Right atrium auricular region (tissue), 2 donors: ENCODE measurements at regions not wholly inside any gene's neighbourhood (a gene's known extent, or its start where the extent isn't known, plus 50 kb on each side); places are given as distances from the start of the nearest gene placed in this dataset.
A peak's percentile ranks its signal among the peaks of the same experiment; 100 is the strongest.
"Not testable (repeated sequence)": the region's sequence is repeated elsewhere in the genome, so short reads cannot be mapped to it uniquely, and the experiment has no call there.

ENCODE experiments used
- DNase-seq: peaks from one replicate; pipeline ENCODE4 v3.0.0-alpha.2; 2019; ENCODE audit warnings: low spot score
- H3K27ac ChIP-seq, 2 donors: fragments of 200-600 bp; sonication (generic); 1 replicate in 1 of 2; 2 replicates in 1 of 2; pipeline ENCODE4 v1.5.1; 2016 to 2019
- H3K27me3 ChIP-seq, 2 donors: fragments of 200-600 bp; sonication (generic); one replicate each; pipeline versions ENCODE4 v1.5.1 to v1.6.0; 2017 to 2019
- H3K36me3 ChIP-seq: fragments of 200-600 bp; sonication (generic); one replicate; pipeline ENCODE4 v1.5.1; 2016
- H3K4me1 ChIP-seq, 2 donors: fragments of 200-600 bp; sonication (generic); one replicate each; pipeline versions ENCODE4 v1.5.1 to v1.6.0; 2017 to 2019
- H3K4me3 ChIP-seq, 2 donors: fragments of 200-600 bp; sonication (generic); 1 replicate in 1 of 2; 2 replicates in 1 of 2; pipeline ENCODE4 v1.5.1; 2017 to 2019; ENCODE audit warnings: mild to moderate bottlenecking in 1 of 2, moderate library complexity in 1 of 2
- H3K9me3 ChIP-seq, 2 donors: fragments of 200-600 bp; sonication (generic); one replicate each; pipeline ENCODE4 v1.5.1; 2019
- TF ChIP-seq, protein P1 (sequence below), 2 donors: fragments of 200-600 bp; sonication (generic); IDR thresholded peaks; one replicate each; pipeline ENCODE4 v1.5.1; 2019; ENCODE audit warnings: antibody characterized with exemption in 2 of 2

DNA sequence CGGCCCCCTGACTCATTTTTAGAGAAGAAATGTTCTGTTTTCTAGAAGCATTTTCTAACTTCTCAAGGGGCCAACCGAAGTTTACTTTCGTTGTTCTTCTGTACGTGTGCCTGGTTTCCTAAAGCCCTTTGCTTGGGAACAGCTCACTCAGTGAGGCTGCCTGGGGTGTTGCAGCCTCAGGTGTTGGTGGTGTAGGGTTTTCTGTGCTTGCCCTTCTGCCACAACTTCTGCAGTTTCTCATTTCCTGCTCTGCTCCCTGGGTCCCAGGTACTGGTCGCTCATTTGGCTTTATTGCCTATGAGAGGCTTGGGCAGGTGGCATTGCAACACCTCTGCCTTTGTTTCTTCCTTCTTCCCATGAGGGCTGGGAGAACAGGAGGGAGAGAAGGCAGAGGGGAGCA is 278.3 kb downstream of the SOX4 start:
- Histone ChIP-seq H3K27ac (no peak overlapping the region), H3K9me3 (no peaks in the 10 kb centered on the region), H3K27me3 (no peaks in the 10 kb centered on the region), H3K4me3 (no peak overlapping the region), H3K4me1 (peaks cover 0 to 5% of the 10 kb centered on the region in 2 donors), H3K36me3 (no peaks in the 10 kb centered on the region)
- TF ChIP-seq, protein P1, sequence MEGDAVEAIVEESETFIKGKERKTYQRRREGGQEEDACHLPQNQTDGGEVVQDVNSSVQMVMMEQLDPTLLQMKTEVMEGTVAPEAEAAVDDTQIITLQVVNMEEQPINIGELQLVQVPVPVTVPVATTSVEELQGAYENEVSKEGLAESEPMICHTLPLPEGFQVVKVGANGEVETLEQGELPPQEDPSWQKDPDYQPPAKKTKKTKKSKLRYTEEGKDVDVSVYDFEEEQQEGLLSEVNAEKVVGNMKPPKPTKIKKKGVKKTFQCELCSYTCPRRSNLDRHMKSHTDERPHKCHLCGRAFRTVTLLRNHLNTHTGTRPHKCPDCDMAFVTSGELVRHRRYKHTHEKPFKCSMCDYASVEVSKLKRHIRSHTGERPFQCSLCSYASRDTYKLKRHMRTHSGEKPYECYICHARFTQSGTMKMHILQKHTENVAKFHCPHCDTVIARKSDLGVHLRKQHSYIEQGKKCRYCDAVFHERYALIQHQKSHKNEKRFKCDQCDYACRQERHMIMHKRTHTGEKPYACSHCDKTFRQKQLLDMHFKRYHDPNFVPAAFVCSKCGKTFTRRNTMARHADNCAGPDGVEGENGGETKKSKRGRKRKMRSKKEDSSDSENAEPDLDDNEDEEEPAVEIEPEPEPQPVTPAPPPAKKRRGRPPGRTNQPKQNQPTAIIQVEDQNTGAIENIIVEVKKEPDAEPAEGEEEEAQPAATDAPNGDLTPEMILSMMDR (IDR thresholded peaks at IDR 0.05) = no peak
- no peak for DNase-seq

DNA sequence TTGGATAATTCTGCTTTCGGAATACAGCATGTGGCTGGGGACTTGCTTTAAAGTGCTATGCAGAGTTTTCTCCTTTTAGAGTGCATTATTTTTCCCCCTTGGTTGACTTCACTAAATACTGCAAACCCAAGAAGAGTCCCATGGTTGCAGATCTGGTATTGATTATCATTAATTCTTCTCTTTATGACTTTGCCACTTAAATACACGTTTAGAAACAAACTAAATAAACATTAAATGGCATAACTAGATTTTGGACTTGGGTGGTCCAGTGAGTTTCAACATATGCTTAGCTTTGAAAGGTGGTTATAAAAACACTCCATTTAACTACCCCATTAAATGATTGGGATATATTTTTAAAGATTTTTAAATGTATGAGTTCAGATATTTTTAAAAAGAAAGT is 279.2 kb downstream of the SOX4 start:
- H3K36me3 ChIP-seq = no peaks in the 10 kb centered on the region
- DNase-seq = no peak
- no peak overlapping the region for H3K27ac ChIP-seq
- peaks cover 0 to 5% of the 10 kb centered on the region in 2 donors for H3K4me1 ChIP-seq
- H3K4me3 ChIP-seq = no peak overlapping the region
- TF ChIP-seq, protein P1 (IDR thresholded peaks at IDR 0.05) = no peak
- no peaks in the 10 kb centered on the region for H3K9me3 ChIP-seq
- H3K27me3 ChIP-seq = no peaks in the 10 kb centered on the region

DNA sequence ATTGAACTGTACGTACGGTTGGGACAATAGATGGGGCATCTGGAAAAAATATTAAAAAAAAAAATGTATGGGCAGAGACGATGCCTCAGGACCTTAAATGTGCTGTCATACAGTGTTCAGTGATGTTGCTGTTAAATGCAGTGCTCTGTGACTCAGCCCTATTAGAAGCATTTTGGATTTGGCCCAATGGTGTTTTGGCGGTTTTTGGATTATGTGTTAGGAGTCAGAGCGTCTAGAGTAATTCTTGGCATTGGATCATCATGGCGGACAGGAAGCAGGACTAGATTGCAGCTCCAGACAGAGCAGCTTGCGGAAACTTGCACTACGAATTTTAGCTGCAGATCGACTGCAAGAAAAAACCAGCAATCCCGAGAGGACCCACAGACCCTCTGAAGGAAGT is 280.0 kb downstream of the SOX4 start:
- Histone ChIP-seq H3K36me3 (no peaks in the 10 kb centered on the region), H3K9me3 (no peaks in the 10 kb centered on the region), H3K4me3 (no peak overlapping the region), H3K27me3 (no peaks in the 10 kb centered on the region), H3K4me1 (peaks cover 0 to 5% of the 10 kb centered on the region in 2 donors), H3K27ac (no peak overlapping the region)
- TF ChIP-seq, protein P1 (IDR thresholded peaks at IDR 0.05) = no peak
- DNase-seq = peak; percentile 84

DNA sequence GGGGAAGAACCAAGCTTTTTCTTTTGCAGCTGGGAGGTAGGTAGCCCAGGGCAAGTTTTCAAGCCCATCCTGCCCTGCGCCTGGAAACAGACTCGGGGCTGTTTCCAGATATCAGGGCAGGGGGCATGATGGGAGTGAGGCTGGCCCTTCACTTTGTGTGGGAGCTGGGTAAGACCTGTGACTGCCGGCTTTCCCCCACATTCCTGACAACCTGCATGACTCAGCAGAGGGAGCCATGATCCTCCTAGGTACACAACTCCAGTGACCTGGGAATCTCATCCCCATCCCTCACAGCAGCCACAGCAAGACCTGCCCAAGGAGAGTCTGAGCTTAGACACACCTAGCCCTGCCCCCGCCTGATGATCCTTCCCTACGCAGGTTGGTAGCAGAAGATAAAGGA is 280.8 kb downstream of the SOX4 start:
- Histone ChIP-seq H3K4me1 (peaks cover 0 to 5% of the 10 kb centered on the region in 2 donors), H3K4me3 (no peak overlapping the region), H3K9me3 (no peaks in the 10 kb centered on the region), H3K36me3 (no peaks in the 10 kb centered on the region), H3K27me3 (no peaks in the 10 kb centered on the region), H3K27ac (no peak overlapping the region)
- TF ChIP-seq, protein P1 (IDR thresholded peaks at IDR 0.05) = no peak
- DNase-seq = no peak

DNA sequence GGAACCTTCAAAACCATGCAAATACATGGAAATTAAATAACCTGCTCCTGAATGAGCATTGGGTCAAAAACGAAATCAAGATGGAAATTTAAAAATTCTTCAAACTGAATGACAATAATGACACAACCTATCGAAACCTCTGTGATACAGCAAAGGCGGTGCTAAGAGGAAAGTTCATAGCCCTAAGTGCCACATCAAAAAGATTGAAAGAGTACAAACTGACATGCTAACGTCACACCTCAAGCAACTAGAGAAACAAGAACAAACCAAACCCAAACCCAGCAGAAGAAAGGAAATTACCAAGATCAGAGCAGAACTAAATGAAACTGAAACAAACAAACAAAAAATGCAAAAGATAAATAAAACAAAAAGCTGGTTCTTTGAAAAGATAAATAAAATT is 283.5 kb downstream of the SOX4 start:
- not testable (repeated sequence) for H3K36me3 ChIP-seq, H3K27ac ChIP-seq, H3K9me3 ChIP-seq, H3K4me3 ChIP-seq, DNase-seq, H3K4me1 ChIP-seq, H3K27me3 ChIP-seq

DNA sequence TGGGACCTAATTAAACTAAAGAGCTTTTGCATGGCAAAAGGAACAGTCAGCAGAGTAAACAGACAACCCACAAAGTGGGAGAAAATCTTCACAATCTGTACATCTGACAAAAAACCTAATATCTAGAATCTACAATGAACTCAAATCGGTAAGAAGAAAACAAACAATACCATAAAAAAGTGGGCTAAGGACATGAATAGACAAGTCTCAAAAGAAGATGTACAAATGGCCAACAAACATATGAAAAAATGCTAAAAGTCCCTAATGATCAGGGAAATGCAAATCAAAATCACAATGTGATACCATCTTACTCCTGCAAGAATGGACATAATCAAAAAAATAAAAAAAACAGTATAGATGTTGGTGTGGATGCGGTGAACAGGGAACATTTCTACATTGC is 286.7 kb downstream of the SOX4 start:
- H3K4me3 ChIP-seq, H3K4me1 ChIP-seq, H3K9me3 ChIP-seq, H3K27me3 ChIP-seq, H3K36me3 ChIP-seq, H3K27ac ChIP-seq, DNase-seq: not testable (repeated sequence)

DNA sequence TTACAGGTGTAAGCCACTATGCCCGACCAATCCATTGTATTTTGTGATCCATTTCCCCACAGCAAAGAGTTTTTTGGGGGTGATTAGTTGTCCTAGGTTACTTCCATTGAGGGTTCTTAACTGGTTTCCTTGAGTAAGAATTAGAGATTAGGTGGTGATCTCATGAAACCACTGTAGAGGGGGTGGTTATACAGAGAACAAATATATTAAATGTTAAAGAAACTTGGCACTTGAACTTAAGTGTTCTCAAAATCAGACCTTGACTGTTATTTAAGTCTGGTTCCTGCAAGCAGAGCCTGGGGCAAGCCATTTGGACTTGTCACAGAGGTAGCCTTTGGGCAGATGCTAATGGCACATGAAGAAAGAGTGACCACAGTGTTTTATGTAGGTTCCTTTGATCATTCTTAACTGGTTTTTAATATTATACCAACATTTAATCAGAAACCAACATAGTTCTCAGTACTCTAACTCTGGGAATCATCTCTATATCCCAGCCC is 288.5 kb downstream of the SOX4 start:
- TF ChIP-seq, protein P1 (IDR thresholded peaks at IDR 0.05) = no peak
- no peaks in the 10 kb centered on the region for H3K27me3 ChIP-seq
- no peak overlapping the region for H3K27ac ChIP-seq
- no peaks in the 10 kb centered on the region for H3K9me3 ChIP-seq
- H3K4me3 ChIP-seq = no peak overlapping the region
- H3K36me3 ChIP-seq = no peaks in the 10 kb centered on the region
- H3K4me1 ChIP-seq = peaks cover 0 to 21% of the 10 kb centered on the region in 2 donors
- DNase-seq = no peak
